Hypothalamus (tissue), 51 donors: ENCODE measurements at regions not wholly inside any gene's neighbourhood (a gene's known extent, or its start where the extent isn't known, plus 50 kb on each side); places are given as distances from the start of the nearest gene placed in this dataset.
A peak's percentile ranks its signal among the peaks of the same experiment; 100 is the strongest.

ENCODE experiments used
- DNase-seq, 51 donors: peaks; one replicate each; lab custom pipeline; 2025; lab: John Stamatoyannopoulos, UW

- DNase-seq = no peak
Measured at GRCh38 chr4:37771771-37772170, 54.7 kb upstream of the PGM2 start.

DNA sequence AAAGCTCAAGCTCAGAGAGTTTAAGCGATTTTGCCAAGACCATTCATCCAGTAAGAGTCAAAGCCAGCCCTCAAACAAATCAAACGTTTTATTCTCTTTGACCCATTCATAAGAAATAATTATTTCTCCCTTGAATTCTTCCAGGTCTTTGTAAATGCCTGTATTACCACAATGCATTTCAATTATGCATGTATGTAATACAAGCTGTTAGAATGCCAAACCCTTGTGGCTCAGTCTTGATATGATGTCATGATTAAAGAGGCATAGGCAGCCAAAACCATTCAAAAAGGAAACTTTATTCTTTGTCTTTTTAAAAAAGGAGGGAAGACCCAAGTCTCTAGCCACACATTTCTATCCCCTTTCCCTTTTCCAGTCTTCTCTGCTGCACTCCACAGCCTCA lies 56.5 kb upstream of the PGM2 start:
- DNase-seq = no peak

- DNase-seq = no peak
Measured at GRCh38 chr4:37769391-37769989, 57.0 kb upstream of the PGM2 start.

DNA sequence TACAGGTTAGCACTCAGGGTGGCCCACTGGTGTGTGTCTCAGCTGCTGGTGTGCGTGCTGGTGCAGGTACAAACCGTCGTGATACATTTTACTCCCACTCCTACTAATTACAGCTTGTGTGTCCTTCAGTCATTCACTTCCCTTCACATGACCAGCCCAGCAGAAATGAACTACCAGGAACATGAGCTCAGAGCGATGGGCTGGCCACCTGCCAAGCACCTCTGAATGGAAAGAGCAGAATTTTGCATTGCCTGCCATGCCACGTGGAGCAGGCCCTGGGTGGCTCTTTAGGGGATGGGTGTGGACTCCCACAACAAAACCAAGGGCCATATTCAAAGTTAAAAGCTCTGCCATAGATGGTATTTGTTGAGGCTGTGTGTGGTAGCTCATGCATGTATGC lies 58.9 kb upstream of the PGM2 start:
- DNase-seq = peak in 5 of 51 donors; percentile 1 to 17 (median 3)

DNA sequence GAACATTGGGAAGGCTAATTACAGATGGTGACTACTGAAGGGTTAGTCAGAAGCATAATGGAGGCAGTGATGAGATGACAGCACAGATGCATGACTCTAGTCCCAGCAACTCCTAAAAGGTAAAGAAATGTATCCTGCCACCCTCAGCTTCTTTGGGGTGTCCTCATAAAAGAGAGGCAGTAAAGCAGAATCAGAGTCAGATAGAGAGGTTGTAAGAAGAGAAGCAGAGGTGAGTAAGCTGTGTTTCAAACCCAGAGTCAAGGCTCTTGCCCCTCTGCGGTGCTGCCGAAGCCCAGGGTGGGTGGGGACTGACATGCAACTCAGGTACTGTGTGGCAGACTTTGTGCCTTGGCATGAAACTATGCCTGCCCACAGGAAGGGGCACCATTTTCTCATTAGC lies 59.5 kb upstream of the PGM2 start:
- no peak for DNase-seq

GRCh38 chr4:37765741-37766140 lies 60.7 kb upstream of the PGM2 start:
- DNase-seq = no peak

GRCh38 chr4:37763831-37764230 lies 62.7 kb upstream of the PGM2 start:
- DNase-seq = no peak

DNA sequence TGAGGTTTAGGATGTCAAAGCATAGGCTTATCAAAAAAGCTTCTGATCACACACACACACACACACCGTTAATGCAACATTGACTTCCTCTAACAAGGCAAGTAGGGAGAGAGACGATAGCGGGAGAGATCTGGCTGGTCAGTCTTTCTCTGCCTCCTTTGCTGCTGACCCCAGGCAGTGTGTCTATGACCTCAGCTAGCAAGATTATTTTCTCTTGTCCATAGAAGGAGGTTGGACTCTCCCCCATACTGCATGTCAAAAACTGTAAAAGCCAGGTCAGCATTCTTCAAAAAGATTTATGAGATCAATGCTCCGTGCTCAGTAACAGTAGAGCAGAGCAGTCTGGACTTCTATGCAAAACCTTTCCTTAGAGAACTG lies 63.5 kb upstream of the PGM2 start:
- DNase-seq = no peak

DNA sequence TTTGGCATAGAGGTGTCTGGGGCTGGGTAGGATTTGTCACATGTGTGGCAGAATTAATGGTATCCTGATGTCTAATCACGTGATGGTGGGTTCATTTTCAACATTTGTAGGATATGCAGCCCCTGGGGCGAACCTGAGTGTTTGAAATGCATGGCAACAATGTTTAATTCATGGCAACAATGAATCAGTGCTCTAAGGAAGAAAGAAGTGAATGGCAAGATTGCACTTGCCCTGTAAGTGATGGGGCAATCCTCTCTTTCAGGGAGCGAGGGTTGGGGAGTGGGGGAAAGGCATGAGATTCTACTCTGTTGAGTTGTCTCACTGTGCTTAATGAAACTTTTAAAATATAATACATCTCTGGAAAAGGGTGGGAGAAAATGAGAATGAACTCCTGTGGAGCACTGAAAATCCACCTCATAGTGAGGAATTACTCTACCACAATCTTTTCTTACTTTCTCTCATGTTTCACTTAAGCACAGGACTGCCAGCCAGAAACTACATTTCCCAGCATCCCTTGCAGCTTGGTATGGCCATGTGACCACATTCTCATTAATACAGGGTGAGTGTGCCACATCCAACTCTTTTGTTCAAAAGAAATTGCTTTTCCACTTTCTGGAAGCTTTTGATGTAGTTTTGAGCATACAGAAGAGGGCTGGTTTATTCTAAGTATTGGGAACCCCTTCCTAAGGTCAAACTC lies 64.0 kb upstream of the PGM2 start:
- DNase-seq = no peak

DNA sequence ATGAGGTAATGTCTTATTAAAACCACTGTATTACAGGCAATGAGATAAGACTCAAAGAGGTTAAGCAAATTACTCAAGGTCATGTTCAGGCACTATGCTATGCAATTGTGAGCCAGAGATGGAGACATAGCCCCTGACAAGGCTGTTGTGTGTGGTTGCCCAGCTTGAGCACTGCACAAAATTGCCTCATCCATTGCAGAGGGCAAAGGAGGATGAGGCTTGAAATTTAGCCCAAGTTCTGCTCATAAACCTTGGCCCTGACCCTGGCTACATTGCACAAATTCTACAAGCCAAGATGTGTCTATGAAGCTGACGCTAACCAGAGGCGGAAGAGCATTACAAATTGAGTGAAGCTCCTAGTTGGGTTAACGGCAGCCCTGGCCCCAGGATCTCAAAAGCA lies 65.6 kb upstream of the PGM2 start:
- no peak for DNase-seq

DNA sequence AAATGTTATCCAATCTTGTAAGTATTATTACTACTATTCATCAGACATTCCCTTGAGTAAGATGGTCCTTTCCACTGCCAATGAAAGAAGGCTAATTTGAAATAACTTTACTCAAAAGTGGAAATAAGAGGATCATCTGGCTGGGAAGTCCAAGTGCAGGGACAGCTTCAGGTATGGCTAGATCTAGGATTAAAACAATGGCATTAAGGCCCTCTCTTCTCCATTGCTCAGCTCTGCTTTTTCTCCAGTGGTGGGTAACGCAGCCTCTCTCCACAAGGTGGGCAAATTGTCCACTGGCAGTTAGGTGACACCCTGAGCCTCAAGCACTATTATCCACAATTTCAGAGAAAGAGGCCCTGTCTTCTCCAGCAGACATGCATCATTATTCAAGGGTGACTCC lies 66.7 kb upstream of the PGM2 start:
- no peak for DNase-seq

DNA sequence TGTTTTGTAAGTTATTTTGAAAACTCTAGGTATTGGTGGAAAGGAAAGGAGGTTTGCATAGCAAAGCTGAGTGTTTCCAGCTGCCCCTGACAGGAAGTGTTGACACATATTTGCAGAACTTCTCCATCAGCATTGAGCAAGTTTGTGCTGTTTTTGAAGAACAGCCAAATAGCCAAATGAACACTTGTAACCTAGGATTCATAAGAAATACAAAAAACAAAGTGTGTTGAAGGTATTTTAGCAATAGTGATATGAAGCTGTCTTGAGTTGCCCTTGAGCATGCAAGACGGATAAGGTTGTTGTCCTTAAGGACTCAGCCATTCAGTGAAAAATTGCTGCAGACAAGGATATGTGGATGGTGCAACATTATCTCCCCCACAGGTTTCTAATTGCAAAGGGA lies 68.3 kb upstream of the PGM2 start:
- DNase-seq = no peak

DNA sequence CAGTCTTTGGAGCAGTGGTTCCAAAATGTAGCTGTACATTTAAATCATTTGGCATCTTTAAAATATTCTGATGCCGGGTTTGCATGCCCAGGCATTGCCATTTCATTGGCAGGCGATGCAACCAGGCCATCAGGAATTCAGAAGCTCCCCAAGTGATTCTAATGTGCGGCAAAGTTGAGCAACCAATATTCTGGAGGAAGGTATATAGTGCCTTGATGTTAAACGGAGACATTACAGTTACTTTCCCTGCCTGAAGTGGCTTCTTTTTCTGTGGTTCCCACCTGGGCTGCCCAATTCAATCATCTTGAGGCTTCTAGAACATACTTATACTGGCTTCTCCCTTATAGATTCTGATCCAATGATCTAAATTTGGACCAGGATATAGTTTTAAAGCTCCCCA lies 68.7 kb upstream of the PGM2 start:
- DNase-seq = no peak

GRCh38 chr4:37757121-37757520 lies 69.4 kb upstream of the PGM2 start:
- DNase-seq = no peak

- DNase-seq = no peak
Measured at GRCh38 chr4:37754410-37755185, 68.4 kb upstream of the RELL1 start.

DNA sequence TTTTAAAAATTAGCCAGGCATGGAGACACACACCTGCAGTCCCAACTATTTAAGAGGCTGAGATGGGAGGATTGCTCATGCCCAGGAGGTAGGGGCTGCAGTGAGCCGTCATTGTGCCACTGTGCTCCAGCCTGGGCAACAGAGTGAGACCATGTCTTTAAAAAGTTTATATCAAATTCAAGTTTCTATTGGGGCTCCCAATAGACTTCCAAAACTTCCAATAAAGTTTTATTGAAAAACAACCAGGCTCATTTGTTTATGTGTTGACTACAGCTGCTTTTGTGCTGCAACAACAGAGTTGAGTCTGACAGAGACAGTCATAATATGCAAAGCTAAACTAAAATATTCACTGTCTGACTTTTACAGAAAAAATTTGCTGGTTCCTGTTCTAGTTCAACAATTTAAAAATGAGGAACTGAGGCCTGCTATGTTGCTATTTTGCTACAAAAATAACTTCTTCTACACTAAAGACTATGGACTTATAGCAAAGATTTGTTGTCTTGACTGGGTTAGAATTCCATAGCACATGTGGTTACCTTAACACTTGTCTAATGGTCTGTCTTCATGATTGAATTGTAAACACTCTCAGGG lies 63.3 kb upstream of the RELL1 start:
- no peak for DNase-seq

GRCh38 chr4:37748485-37748884 lies 62.3 kb upstream of the RELL1 start:
- no peak for DNase-seq

GRCh38 chr4:37747772-37748330 lies 61.7 kb upstream of the RELL1 start:
- no peak for DNase-seq

GRCh38 chr4:37746852-37747251 lies 60.7 kb upstream of the RELL1 start:
- peak in 10 of 51 donors; percentile 8 to 72 (median 43) for DNase-seq

GRCh38 chr4:37745946-37746345 lies 59.8 kb upstream of the RELL1 start:
- no peak for DNase-seq

DNA sequence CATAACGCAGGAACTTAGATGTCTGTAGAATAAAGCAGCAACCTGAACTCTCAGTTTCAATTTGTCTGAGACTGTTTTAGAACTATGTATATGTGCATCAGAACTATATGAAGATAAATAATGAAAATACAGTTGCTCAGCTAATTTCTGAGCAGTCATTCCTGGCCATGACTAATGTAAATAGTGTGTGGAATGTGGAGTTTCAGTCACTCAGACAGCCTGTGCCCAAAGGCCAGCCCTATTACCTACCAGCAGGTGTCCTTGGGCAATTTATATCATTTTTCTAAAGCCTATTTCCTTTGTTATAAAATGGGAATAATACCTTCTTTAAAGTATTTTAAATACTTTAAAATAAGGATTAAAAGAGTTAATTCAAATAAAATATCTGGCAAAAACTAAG lies 56.0 kb upstream of the RELL1 start:
- no peak for DNase-seq
